ENCODE measurements at regions not wholly inside any gene's neighbourhood (a gene's known extent, or its start where the extent isn't known, plus 50 kb on each side); places are given as distances from the start of the nearest gene placed in this dataset.
"Not testable (repeated sequence)": the region's sequence is repeated elsewhere in the genome, so short reads cannot be mapped to it uniquely, and the experiment has no call there.

DNA sequence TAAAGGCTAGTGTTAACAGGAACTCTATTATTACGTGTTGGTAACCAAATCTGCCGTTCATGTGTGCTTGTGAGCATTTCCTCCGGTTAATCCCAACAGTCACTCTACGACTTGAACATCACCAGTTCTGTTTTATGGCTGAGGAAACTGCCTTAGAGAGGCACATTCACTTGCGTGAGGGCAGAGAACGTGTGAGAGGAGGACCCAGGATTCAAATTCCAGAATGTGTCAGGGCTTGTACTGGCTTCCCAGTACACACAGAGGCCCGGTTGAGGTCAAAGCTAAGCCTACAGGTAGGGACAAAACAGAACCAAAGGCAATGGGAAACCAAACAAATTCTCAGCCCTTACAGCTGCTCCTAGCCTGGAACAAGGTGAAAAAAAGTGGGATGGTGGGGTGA lies 66.9 kb upstream of the TENM4 start:
- ChIA-PET POLR2A (no interaction called here), CTCF (interaction anchor here (1.2 kb wide), 1 partner anchor 11 kb away, joined by 3 read pairs; no protein-coding TSS in a partner anchor)
- TF ChIP-seq, protein P1, sequence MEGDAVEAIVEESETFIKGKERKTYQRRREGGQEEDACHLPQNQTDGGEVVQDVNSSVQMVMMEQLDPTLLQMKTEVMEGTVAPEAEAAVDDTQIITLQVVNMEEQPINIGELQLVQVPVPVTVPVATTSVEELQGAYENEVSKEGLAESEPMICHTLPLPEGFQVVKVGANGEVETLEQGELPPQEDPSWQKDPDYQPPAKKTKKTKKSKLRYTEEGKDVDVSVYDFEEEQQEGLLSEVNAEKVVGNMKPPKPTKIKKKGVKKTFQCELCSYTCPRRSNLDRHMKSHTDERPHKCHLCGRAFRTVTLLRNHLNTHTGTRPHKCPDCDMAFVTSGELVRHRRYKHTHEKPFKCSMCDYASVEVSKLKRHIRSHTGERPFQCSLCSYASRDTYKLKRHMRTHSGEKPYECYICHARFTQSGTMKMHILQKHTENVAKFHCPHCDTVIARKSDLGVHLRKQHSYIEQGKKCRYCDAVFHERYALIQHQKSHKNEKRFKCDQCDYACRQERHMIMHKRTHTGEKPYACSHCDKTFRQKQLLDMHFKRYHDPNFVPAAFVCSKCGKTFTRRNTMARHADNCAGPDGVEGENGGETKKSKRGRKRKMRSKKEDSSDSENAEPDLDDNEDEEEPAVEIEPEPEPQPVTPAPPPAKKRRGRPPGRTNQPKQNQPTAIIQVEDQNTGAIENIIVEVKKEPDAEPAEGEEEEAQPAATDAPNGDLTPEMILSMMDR (IDR thresholded peaks at IDR 0.05; ENCODE audit: insufficient read depth, low read depth, low read length): no peak
- Histone ChIP-seq H3K27me3 (ENCODE audit: control insufficient read depth, insufficient read depth, low read length) (no peaks in the 10 kb centered on the region; the same call in 1 of the 2 replicates), H3K36me3 (ENCODE audit: control insufficient read depth, insufficient read depth, low read length) (no peaks in the 10 kb centered on the region), H3K4me3 (ENCODE audit: low read depth, low read length) (no peak overlapping the region)
- DNase-seq (ENCODE audit: low read depth): no peak

DNA sequence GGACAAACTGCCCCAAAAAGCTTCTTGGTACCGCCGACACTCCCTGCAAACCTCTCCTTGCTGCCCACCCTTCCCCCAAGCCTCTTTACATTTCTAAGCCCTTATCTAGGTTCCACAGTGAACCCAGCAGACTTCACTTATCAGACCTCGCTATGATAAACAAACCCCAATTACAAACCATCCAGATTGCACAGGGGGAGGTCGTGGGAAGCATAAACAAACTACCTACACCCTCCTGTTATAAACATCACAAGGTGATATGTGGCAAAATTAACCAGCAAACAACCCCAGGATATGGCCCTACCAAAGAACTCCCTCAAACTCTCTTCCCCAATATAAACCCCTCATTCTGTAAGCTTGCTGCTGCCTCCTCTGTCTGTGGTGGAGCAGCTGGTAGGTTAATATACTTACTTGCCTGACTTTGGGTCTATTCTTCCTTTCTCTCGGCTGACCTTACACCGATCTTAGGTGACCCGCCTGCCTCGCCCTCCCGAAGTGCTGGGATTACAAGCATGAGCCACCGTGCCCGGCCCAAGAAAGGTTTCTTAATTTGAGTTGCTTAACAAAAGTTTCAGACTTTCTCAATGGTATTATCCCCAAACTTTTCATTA lies 66.0 kb upstream of the TENM4 start:
- Histone ChIP-seq H3K27me3 (ENCODE audit: control insufficient read depth, insufficient read depth, low read length) (no peaks in the 10 kb centered on the region; the same call in 1 of the 2 replicates), H3K4me3 (ENCODE audit: low read depth, low read length) (no peak overlapping the region), H3K36me3 (ENCODE audit: control insufficient read depth, insufficient read depth, low read length) (no peaks in the 10 kb centered on the region)
- TF ChIP-seq, protein P1 (IDR thresholded peaks at IDR 0.05; ENCODE audit: insufficient read depth, low read depth, low read length): no peak
- CTCF ChIA-PET: interaction anchor here (1.2 to 2.0 kb wide), 3 partner anchors 10 to 93 kb away, joined by 3 to 10 read pairs (median 3); no protein-coding TSS in a partner anchor
- DNase-seq (ENCODE audit: low read depth): no peak
- POLR2A ChIA-PET: no interaction called here

DNA sequence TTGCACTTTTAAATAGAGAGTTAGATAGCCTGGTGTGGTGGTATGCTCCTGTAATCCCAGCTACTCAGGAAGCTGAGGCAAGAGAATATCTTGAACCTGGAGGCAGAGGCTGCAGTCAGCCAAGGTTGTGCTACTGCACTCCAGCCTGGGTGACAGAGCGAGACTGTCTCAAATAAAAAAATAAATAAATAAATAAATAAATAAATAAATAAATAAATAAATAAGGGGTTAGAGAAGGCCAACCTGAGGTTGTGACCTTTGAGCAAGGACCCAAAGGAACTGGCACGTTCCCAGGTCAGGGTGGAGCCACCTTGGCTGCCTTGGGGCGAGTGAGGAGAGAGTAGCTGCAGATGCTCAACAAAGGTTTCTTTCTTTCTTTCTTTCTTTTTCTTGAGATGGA lies 65.3 kb upstream of the TENM4 start:
- Histone ChIP-seq H3K27me3 (ENCODE audit: control insufficient read depth, insufficient read depth, low read length) (no peaks in the 10 kb centered on the region; the same call in 1 of the 2 replicates), H3K36me3 (ENCODE audit: control insufficient read depth, insufficient read depth, low read length) (no peaks in the 10 kb centered on the region), H3K4me3 (ENCODE audit: low read depth, low read length) (no peak overlapping the region)
- TF ChIP-seq, protein P1 (IDR thresholded peaks at IDR 0.05; ENCODE audit: insufficient read depth, low read depth, low read length): no peak
- no peak for DNase-seq (ENCODE audit: low read depth)
- POLR2A ChIA-PET: no interaction called here
- CTCF ChIA-PET: interaction anchor here (1.4 to 2.0 kb wide), 2 partner anchors 13 to 92 kb away, joined by 3 to 10 read pairs; no protein-coding TSS in a partner anchor

DNA sequence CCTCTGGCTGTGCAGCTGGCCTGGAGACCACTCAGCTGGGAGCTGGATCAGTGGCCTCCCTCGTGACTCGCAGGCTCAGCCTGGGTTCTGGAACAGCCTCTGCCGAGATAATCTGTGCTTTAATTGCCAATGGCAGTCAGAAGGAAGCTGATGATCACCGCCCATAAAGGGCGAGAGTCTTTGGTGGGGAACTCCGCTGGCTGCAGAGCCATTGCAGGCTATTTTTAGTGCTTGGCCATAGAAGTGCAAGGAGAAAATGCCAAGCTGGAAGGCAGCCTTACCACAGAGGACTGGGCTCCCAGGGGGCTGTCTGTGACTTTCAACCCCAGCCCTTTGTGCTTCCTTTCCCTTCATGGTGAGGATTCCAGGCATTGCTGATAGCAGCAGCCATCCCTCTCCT lies 62.2 kb upstream of the TENM4 start:
- Histone ChIP-seq H3K27me3 (ENCODE audit: control insufficient read depth, insufficient read depth, low read length) (no peaks in the 10 kb centered on the region), H3K36me3 (ENCODE audit: control insufficient read depth, insufficient read depth, low read length) (no peaks in the 10 kb centered on the region), H3K4me3 (ENCODE audit: low read depth, low read length) (no peak overlapping the region)
- no peak for DNase-seq (ENCODE audit: low read depth)
- ChIA-PET POLR2A (no interaction called here), CTCF (interaction anchor here (0.6 to 0.9 kb wide), 2 partner anchors 9 to 14 kb away, joined by 4 to 5 read pairs; no protein-coding TSS in a partner anchor)
- TF ChIP-seq, protein P1 (IDR thresholded peaks at IDR 0.05; ENCODE audit: insufficient read depth, low read depth, low read length): no peak

DNA sequence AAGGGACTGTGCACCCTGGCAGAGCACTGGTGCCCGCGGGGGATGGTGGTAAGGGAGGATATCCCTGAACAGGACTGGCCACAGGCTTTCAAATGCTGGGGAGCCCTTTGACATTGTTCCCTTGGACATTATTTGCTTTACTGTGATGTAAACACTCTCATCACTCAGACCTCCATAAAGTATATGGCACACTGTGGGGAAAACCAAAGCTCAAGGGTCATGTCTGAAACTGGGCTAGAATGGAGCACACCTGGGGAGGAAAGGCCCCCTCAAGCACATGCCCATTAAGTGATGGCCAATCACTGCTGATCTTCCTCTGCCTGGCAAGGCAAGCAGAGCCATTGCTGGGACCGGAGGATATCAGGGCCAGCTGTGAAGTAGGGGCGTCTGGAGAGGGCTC lies 60.9 kb upstream of the TENM4 start:
- H3K36me3 ChIP-seq (ENCODE audit: control insufficient read depth, insufficient read depth, low read length): no peaks in the 10 kb centered on the region
- H3K27me3 ChIP-seq (ENCODE audit: control insufficient read depth, insufficient read depth, low read length): no peaks in the 10 kb centered on the region
- TF ChIP-seq, protein P1 (IDR thresholded peaks at IDR 0.05; ENCODE audit: insufficient read depth, low read depth, low read length): no peak
- DNase-seq (ENCODE audit: low read depth): no peak
- no peak overlapping the region for H3K4me3 ChIP-seq (ENCODE audit: low read depth, low read length)
- CTCF ChIA-PET: no interaction called here
- POLR2A ChIA-PET: no interaction called here

DNA sequence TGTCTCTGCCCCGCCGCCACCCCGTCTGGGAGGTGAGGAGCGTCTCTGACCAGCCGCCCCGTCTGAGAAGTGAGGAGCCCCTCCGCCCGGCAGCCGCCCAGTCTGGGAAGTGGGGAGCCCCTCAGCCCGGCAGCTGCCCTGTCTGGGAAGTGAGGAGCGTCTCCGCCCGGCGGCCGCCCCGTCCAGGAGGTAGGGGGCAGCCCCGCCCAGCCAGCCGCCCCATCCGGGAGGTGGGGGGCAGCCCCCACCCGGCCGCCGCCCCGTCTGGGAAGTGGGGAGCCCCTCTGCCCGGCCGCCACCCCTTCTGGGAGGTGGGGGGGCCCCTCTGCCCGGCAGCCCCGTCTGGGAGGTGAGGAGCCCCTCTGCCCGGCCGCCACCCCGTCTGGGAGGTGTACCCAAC lies 59.1 kb upstream of the TENM4 start:
- H3K36me3 ChIP-seq (ENCODE audit: control insufficient read depth, insufficient read depth, low read length); POLR2A ChIA-PET; H3K27me3 ChIP-seq (ENCODE audit: control insufficient read depth, insufficient read depth, low read length); H3K4me3 ChIP-seq (ENCODE audit: low read depth, low read length); CTCF ChIA-PET; DNase-seq (ENCODE audit: low read depth): not testable (repeated sequence)
